Left renal cortex interstitium (tissue), 4 donors: ENCODE measurements at regions not wholly inside any gene's neighbourhood (a gene's known extent, or its start where the extent isn't known, plus 50 kb on each side); places are given as distances from the start of the nearest gene placed in this dataset.

Source experiments
- DNase-seq, 4 donors: peaks; one replicate each; pipeline ENCODE4 v3.0.0-alpha.2; 2013; ENCODE audit warnings: low read depth in 4 of 4, low spot score in 2 of 4, missing footprints in 1 of 4

GRCh38 chr20:43316271-43316670, 126.6 kb upstream of the PTPRT start:
- DNase-seq: no peak

GRCh38 chr20:43309266-43309665, 119.6 kb upstream of the PTPRT start:
- no peak for DNase-seq

GRCh38 chr20:43306837-43307236, 117.1 kb upstream of the PTPRT start:
- no peak for DNase-seq

GRCh38 chr20:43305749-43306148, 116.0 kb upstream of the PTPRT start:
- no peak for DNase-seq

GRCh38 chr20:43304598-43304997, 114.9 kb upstream of the PTPRT start:
- no peak for DNase-seq

GRCh38 chr20:43302936-43303335, 113.2 kb upstream of the PTPRT start:
- DNase-seq: no peak

GRCh38 chr20:43300901-43301300, 111.2 kb upstream of the PTPRT start:
- DNase-seq: no peak

GRCh38 chr20:43295781-43296180, 106.1 kb upstream of the PTPRT start:
- no peak for DNase-seq

GRCh38 chr20:43295263-43295662, 105.6 kb upstream of the PTPRT start:
- DNase-seq: no peak

- DNase-seq: no peak
Measured at GRCh38 chr20:43294031-43294430, 104.3 kb upstream of the PTPRT start.

GRCh38 chr20:43293068-43293786, 103.5 kb upstream of the PTPRT start:
- DNase-seq: no peak

- no peak for DNase-seq
Measured at GRCh38 chr20:43292222-43292621, 102.5 kb upstream of the PTPRT start.

GRCh38 chr20:43287637-43288036, 97.9 kb upstream of the PTPRT start:
- no peak for DNase-seq

- no peak for DNase-seq
Measured at GRCh38 chr20:43285170-43285569, 95.5 kb upstream of the PTPRT start.

GRCh38 chr20:43284486-43284885, 94.8 kb upstream of the PTPRT start:
- DNase-seq: no peak

- DNase-seq: no peak
Measured at GRCh38 chr20:43283126-43283525, 93.4 kb upstream of the PTPRT start.

- no peak for DNase-seq
Measured at GRCh38 chr20:43271980-43272379, 82.3 kb upstream of the PTPRT start.

- no peak for DNase-seq
Measured at GRCh38 chr20:43265449-43265848, 75.7 kb upstream of the PTPRT start.

GRCh38 chr20:43263226-43263625, 73.5 kb upstream of the PTPRT start:
- no peak for DNase-seq

- DNase-seq: no peak
Measured at GRCh38 chr20:43262341-43262740, 72.6 kb upstream of the PTPRT start.

GRCh38 chr20:43255877-43256276, 66.2 kb upstream of the PTPRT start:
- no peak for DNase-seq

- no peak for DNase-seq
Measured at GRCh38 chr20:43252761-43253160, 63.1 kb upstream of the PTPRT start.

GRCh38 chr20:43248341-43248740, 58.6 kb upstream of the PTPRT start:
- no peak for DNase-seq
